HFF-Myc (cell line): ENCODE measurements at regions not wholly inside any gene's neighbourhood (a gene's known extent, or its start where the extent isn't known, plus 50 kb on each side); places are given as distances from the start of the nearest gene placed in this dataset.

Source experiments
- DNase-seq: peaks from one replicate; pipeline ENCODE4 v3.0.0-alpha.2; 2011; ENCODE audit warnings: low read depth; ENCODE audit errors: extremely low read depth
- H3K4me3 ChIP-seq: replicated peaks from 2 replicates; pipeline ENCODE4 v1.5.1; 2011; ENCODE audit warnings: low read depth, mild to moderate bottlenecking, control low read depth, low read length
- TF ChIP-seq, protein P1 (sequence below): IDR thresholded peaks from 2 replicates; pipeline ENCODE4 v1.5.1; 2012; ENCODE audit warnings: mild to moderate bottlenecking, low read depth, low read length, control low read depth; ENCODE audit errors: missing control alignments

DNA sequence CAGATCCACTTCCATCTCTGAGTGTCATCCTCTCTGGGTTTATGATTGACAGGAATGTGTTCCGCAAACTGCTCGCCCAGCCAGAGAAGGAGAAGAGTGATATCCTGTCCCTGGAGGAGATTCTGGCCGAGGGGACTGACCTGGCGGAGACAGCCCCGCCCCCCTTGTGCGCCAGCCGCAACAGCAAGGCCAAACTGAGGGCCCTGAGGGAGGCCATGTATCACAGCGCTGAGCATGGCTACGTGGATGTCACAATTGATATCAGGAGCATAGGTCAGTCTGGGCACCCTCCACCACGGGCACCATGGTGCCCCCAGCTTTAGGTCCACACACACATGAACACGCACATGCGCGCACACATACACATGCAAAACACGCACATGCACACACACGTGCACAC is 67.5 kb upstream of the PWP1 start:
- no peak overlapping the region for H3K4me3 ChIP-seq
- TF ChIP-seq, protein P1, sequence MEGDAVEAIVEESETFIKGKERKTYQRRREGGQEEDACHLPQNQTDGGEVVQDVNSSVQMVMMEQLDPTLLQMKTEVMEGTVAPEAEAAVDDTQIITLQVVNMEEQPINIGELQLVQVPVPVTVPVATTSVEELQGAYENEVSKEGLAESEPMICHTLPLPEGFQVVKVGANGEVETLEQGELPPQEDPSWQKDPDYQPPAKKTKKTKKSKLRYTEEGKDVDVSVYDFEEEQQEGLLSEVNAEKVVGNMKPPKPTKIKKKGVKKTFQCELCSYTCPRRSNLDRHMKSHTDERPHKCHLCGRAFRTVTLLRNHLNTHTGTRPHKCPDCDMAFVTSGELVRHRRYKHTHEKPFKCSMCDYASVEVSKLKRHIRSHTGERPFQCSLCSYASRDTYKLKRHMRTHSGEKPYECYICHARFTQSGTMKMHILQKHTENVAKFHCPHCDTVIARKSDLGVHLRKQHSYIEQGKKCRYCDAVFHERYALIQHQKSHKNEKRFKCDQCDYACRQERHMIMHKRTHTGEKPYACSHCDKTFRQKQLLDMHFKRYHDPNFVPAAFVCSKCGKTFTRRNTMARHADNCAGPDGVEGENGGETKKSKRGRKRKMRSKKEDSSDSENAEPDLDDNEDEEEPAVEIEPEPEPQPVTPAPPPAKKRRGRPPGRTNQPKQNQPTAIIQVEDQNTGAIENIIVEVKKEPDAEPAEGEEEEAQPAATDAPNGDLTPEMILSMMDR = no peak
- DNase-seq = no peak

- no peak for DNase-seq
- no peak overlapping the region for H3K4me3 ChIP-seq
- TF ChIP-seq, protein P1 = no peak
These were observed 65.8 kb upstream of the PWP1 start for GRCh38 chr12:107619831-107620230.

GRCh38 chr12:107622001-107622400 is 63.6 kb upstream of the PWP1 start:
- no peak for DNase-seq
- H3K4me3 ChIP-seq = no peak overlapping the region
- TF ChIP-seq, protein P1 = peak; percentile 42

DNA sequence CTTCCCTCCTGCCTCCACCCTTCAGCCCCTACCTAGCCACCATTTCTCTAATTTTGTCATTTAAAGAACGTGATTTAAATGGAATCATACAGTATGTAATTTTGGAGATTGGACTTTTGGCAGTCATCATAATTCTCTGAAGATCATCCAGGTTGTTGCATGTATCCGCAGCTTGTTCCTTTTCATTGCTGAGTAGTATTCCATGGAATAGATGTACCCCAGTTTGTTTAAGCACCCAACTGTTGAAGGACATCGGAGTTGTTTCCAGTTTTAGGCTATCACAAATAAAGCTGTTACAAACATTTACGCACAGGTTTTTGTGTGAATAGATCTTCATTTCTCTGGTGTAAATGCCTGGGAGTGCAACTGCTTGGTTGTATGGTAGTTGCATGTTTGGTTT is 61.1 kb upstream of the PWP1 start:
- TF ChIP-seq, protein P1 = no peak
- H3K4me3 ChIP-seq = no peak overlapping the region
- no peak for DNase-seq

DNA sequence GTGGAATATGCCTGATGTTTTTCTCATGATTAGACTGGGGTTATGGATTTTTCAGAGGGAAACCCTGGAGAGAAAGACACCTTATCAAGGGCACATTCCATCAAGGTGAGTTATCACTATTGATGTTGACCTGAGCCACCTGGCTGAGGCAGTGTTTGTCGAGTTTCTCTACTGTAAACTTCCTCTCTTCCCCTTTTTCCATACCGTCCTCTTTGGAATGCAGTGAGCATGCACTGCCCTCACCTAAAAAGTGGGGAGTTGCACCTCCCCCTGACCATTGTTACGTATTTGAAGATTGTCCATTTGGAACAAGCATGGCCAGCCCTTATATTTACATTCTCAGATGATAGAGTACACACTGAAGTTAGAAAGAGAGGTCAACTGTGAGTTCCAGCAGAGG is 53.9 kb upstream of the PWP1 start:
- TF ChIP-seq, protein P1 = no peak

DNA sequence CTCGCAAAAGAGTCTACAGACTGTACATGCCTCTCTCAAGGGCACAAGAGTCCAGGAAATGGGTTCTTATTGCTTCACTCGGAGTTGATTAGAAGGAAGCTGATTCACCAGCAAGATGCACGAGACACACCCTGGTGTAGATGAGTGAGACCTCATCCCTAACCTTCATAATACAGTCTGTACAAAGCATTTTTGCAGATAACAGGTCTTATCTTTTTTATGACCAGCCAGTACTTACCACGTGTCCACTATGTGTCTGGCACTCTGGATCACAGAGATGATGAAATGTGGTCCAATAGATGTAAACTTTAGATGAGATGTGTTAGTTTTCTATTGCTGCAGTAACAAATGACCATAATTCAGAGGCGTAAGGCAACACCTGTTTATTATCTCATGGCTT is 53.4 kb upstream of the PWP1 start:
- H3K4me3 ChIP-seq = no peak overlapping the region
- DNase-seq = no peak
- TF ChIP-seq, protein P1 = no peak

More for the DNA sequence above, 53.9 kb upstream of the PWP1 start:
- H3K4me3 ChIP-seq = no peak overlapping the region
- no peak for DNase-seq

GRCh38 chr12:107634530-107634929 is 51.1 kb upstream of the PWP1 start:
- no peak for DNase-seq
- H3K4me3 ChIP-seq = no peak overlapping the region
- TF ChIP-seq, protein P1 = no peak
